Liver (tissue), 8 donors: ENCODE measurements at regions not wholly inside any gene's neighbourhood (a gene's known extent, or its start where the extent isn't known, plus 50 kb on each side); places are given as distances from the start of the nearest gene placed in this dataset.

Experiments used
- DNase-seq: peaks from one replicate; pipeline ENCODE4 v3.0.0-alpha.2; 2017; ENCODE audit warnings: low spot score
- H3K27ac ChIP-seq, 2 donors: one replicate each; pipeline ENCODE4 v1.7.0; 2013; ENCODE audit warnings: inconsistent platforms in 2 of 2, low read length in 2 of 2, control low read depth in 1 of 2, low read depth in 1 of 2, mild to moderate bottlenecking in 1 of 2
- H3K27me3 ChIP-seq, 4 donors: one replicate each; pipeline versions ENCODE4 v1.6.1 to v1.7.0; 2013; ENCODE audit warnings: low read length in 3 of 4, inconsistent platforms in 1 of 4, mild to moderate bottlenecking in 1 of 4, moderate library complexity in 1 of 4; ENCODE audit not compliant: control insufficient read depth in 4 of 4, insufficient read depth in 4 of 4
- H3K36me3 ChIP-seq, 4 donors: one replicate each; pipeline versions ENCODE4 v1.6.1 to v1.7.0; 2013; ENCODE audit warnings: low read length in 3 of 4, mild to moderate bottlenecking in 3 of 4, low read depth in 1 of 4, moderate library complexity in 1 of 4; ENCODE audit not compliant: control insufficient read depth in 4 of 4, insufficient read depth in 3 of 4
- H3K4me1 ChIP-seq, 4 donors: one replicate each; pipeline versions ENCODE4 v1.6.1 to v1.7.0; 2013; ENCODE audit warnings: low read length in 3 of 4, mild to moderate bottlenecking in 3 of 4, moderate library complexity in 1 of 4; ENCODE audit not compliant: control insufficient read depth in 4 of 4, insufficient read depth in 4 of 4
- H3K4me3 ChIP-seq, 3 donors: one replicate each; pipeline versions ENCODE4 v1.6.1 to v1.7.0; 2013; ENCODE audit warnings: low read length in 3 of 3, control low read depth in 1 of 3, low read depth in 1 of 3, mild to moderate bottlenecking in 1 of 3
- H3K9ac ChIP-seq, 2 donors: one replicate each; pipeline ENCODE4 v1.7.0; 2013; ENCODE audit warnings: low read length in 2 of 2, mild to moderate bottlenecking in 2 of 2, moderate library complexity in 2 of 2, control low read depth in 1 of 2, low read depth in 1 of 2
- H3K9me3 ChIP-seq, 4 donors: one replicate each; pipeline versions ENCODE4 v1.6.1 to v1.7.0; 2013; ENCODE audit warnings: low read length in 3 of 4; ENCODE audit not compliant: control insufficient read depth in 4 of 4
- ATF3 ChIP-seq: IDR thresholded peaks from 2 replicates; pipeline ENCODE4 v1.6.1; 2016; ENCODE audit warnings: antibody characterized with exemption
- CTCF ChIP-seq: fragments of 150-350 bp; IDR thresholded peaks from 2 replicates; pipeline ENCODE4 v1.5.1; 2017; ENCODE audit warnings: improper control_type of control experiment, low read depth, low read length; ENCODE audit not compliant: missing input control
- EGR1 ChIP-seq, 2 donors: IDR thresholded peaks; 2 replicates each; pipeline ENCODE4 v1.6.1; 2016 to 2018; ENCODE audit warnings: antibody characterized with exemption in 2 of 2, low read depth in 2 of 2
- FOXA1 ChIP-seq: IDR thresholded peaks from 2 replicates; pipeline ENCODE4 v1.6.1; 2016; ENCODE audit warnings: antibody characterized with exemption
- FOXA2 ChIP-seq: IDR thresholded peaks from 2 replicates; pipeline ENCODE4 v1.6.1; 2016; ENCODE audit warnings: antibody characterized with exemption
- GABPA ChIP-seq, 2 donors: IDR thresholded peaks in 1 of 2; conservative IDR thresholded peaks in 1 of 2; 2 replicates each; pipeline ENCODE4 v1.6.1; 2016; ENCODE audit warnings: antibody characterized with exemption in 2 of 2, mild to moderate bottlenecking in 1 of 2, moderate library complexity in 1 of 2
- HNF4G ChIP-seq: IDR thresholded peaks from 2 replicates; pipeline ENCODE4 v1.6.1; 2016; ENCODE audit warnings: antibody characterized with exemption
- JUND ChIP-seq, 2 donors: IDR thresholded peaks; 2 replicates each; pipeline ENCODE4 v1.6.1; 2016; ENCODE audit warnings: antibody characterized with exemption in 2 of 2
- MAX ChIP-seq: IDR thresholded peaks from 2 replicates; pipeline ENCODE4 v1.6.1; 2016; ENCODE audit warnings: antibody characterized with exemption
- NR2F2 ChIP-seq: IDR thresholded peaks from 2 replicates; pipeline ENCODE4 v1.6.1; 2016; ENCODE audit warnings: antibody characterized with exemption
- RAD21 ChIP-seq, 2 donors: IDR thresholded peaks; 2 replicates each; pipeline ENCODE4 v1.6.1; 2016; ENCODE audit warnings: antibody characterized with exemption in 2 of 2, mild to moderate bottlenecking in 2 of 2
- REST ChIP-seq: IDR thresholded peaks from 2 replicates; pipeline ENCODE4 v1.6.1; 2016; ENCODE audit warnings: antibody characterized with exemption, mild to moderate bottlenecking
- RXRA ChIP-seq, 2 donors: IDR thresholded peaks; 2 replicates each; pipeline ENCODE4 v1.6.1; 2017 to 2018; ENCODE audit warnings: antibody characterized with exemption in 2 of 2, mild to moderate bottlenecking in 1 of 2
- SP1 ChIP-seq: IDR thresholded peaks from 2 replicates; pipeline ENCODE4 v1.6.1; 2018; ENCODE audit warnings: antibody characterized with exemption, mild to moderate bottlenecking
- TAF1 ChIP-seq: conservative IDR thresholded peaks from 2 replicates; pipeline ENCODE4 v1.6.1; 2016; ENCODE audit warnings: antibody characterized with exemption, mild to moderate bottlenecking
- YY1 ChIP-seq: IDR thresholded peaks from 2 replicates; pipeline ENCODE4 v1.6.1; 2016; ENCODE audit warnings: antibody characterized with exemption, mild to moderate bottlenecking
- ZBTB33 ChIP-seq: IDR thresholded peaks from 2 replicates; pipeline ENCODE4 v1.6.1; 2016; ENCODE audit warnings: antibody characterized with exemption
- WGBS: extraction: QIAGEN DNeasy Blood & Tissue Kit; methylation state at CpG from one replicate; pipeline ENCODE4 v1.1.7; 2013; 5-methylcytosine and 5-hydroxymethylcytosine counted together
- donor health status: healthy.
- donor health status: healthy.
- donor health status: healthy.
- donor health status: healthy.
- donor health status: healthy.

GRCh38 chr4:79087071-79087470 is 147.8 kb upstream of the PAQR3 start:
- H3K27me3 ChIP-seq = no peaks in the 10 kb centered on the region
- no peaks in the 10 kb centered on the region for H3K4me1 ChIP-seq
- H3K4me3 ChIP-seq = no peak overlapping the region
- no peak for DNase-seq
- 89% methylated on average over 3 of the region's 3 CpGs for WGBS
- peaks cover 0 to 2% (median under 1%) of the 10 kb centered on the region in 4 donors for H3K9me3 ChIP-seq
- H3K9ac ChIP-seq = no peak overlapping the region
- H3K36me3 ChIP-seq = no peaks in the 10 kb centered on the region
- H3K27ac ChIP-seq = no peak overlapping the region
- no peak for TF ChIP-seq TAF1
- no peak for TF ChIP-seq FOXA1
- no peak for TF ChIP-seq CTCF
- no peak for TF ChIP-seq EGR1 (IDR thresholded peaks at IDR 0.05; ENCODE audit: low read depth in 2 of 2)
- TF ChIP-seq ZBTB33 = no peak
- no peak for TF ChIP-seq RXRA (IDR thresholded peaks at IDR 0.05)
- no peak for TF ChIP-seq REST
- TF ChIP-seq JUND (IDR thresholded peaks at IDR 0.05) = no peak
- TF ChIP-seq GABPA (IDR thresholded peaks at IDR 0.05 in 1 of 2, conservative IDR thresholded peaks at IDR 0.05 in 1 of 2) = no peak
- TF ChIP-seq NR2F2 = no peak
- no peak for TF ChIP-seq MAX
- TF ChIP-seq YY1 = no peak
- no peak for TF ChIP-seq FOXA2
- no peak for TF ChIP-seq HNF4G
- TF ChIP-seq RAD21 (IDR thresholded peaks at IDR 0.05) = no peak
- no peak for TF ChIP-seq SP1
- TF ChIP-seq ATF3 = no peak
